Stimulated activated naive CD4-positive, alpha-beta T cell treated with Interleukin-2 at 50 U/mL for 16 hours (primary cell): ENCODE measurements at regions not wholly inside any gene's neighbourhood (a gene's known extent, or its start where the extent isn't known, plus 50 kb on each side); places are given as distances from the start of the nearest gene placed in this dataset.
"Not testable (repeated sequence)": the region's sequence is repeated elsewhere in the genome, so short reads cannot be mapped to it uniquely, and the experiment has no call there.

Experiments
- DNase-seq: peaks from one replicate; lab custom pipeline; 2025; lab: John Stamatoyannopoulos, UW

DNA sequence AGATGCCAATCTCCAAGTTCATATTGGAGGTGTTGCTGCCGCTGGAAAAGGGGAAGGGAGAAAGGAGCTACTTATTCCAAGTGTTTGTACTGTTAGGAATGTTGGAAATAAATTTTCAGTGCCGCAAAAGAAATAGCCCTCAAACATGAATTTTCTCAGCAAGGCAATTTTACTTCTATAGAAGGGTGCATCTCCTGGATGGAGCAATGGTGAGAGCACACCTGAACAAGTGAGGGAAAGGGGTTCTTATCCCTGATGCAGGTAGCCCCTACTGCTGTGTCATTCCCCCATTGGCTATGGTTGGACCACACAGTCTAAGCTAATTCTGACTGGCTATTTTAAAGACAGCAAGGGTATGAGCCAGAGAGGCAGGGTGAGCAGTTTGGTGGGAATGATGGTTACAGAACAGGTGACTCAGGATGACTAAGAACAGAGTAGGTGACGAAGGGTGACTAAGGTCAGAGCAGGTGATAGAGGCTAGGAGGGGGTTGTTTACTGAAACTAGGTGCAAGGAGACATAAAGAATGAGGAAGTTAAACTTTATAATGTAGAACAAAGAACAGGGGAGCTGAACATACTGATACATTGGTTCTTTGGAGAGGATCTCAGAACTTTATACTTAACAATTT lies 503.5 kb downstream of the EDEM1 start:
- DNase-seq = no peak

DNA sequence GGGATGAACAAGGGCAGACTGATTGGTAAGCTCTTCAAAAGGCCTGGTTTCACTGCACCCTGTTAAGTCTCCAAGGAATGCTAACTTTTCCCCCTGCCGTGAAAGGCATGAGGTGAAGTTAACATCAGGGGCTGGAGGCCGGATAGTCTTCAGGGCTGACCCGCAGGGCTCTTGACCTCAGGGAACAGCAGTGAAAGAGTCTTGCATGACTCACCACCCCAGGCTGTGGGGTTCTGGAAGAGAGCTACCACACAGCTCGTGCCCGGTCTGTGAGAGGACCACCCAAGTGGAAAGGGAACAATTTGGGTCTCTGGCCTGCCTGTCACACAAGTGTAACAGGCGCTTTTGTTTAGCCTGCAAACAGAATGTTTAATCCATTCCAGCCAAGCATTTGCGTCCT lies 504.9 kb downstream of the EDEM1 start:
- no peak for DNase-seq

DNA sequence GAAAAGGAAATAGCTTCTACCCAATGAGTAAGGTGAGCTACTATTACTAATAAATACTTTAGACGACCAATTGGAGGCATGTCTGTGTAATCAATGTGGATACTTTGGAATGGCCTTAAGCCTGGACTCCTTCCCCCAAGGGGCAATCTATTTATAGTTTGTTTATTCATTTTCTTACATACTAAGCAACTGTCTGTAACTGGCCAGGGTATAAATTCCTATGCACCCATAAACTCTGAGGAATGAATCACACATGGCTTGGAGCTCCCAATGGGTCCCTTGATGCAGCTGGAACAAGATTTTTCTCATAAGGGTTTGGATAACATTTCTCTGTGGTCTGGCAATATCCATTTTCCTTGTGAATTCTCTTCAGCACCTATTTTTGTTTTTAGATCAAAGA lies 506.8 kb downstream of the EDEM1 start:
- DNase-seq = no peak

DNA sequence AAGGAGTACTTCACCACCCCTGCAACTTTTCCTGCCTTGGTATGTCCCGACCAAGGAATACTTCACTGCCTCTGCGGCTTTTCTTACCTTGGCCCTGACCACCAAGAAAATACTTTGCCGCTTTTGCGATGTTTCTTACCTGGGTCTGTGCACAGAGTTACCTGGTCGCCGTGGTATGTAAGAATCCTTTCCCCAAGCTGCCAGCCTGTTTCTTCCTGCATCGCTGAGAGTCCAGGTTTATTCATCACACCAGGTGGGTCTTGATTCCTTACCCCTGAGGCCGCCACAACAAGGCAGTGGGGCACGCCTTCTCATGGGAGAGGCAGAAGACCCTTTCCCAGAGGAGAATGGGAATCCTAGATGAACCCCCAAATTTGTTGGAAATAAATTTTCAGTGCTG lies 511.3 kb downstream of the EDEM1 start:
- DNase-seq = no peak

DNA sequence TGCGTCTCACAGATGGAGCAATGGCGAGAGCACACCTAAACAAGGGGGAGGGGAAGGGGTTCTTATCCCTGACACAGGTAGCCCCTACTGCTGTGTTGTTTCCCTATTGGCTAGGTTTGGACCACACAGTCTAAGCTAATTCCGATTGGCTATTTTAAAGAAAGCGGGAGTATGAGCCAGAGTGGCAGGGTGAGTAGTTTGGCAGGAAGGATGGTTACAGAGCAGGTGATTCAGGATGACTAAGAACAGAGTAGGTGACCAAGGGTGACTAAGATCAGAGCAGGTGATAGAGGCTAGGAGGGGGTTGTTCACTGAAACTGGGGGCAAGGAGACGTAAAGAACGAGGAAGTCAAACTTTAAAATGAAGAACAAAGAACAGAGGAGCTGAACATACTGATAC lies 511.8 kb downstream of the EDEM1 start:
- DNase-seq = no peak

DNA sequence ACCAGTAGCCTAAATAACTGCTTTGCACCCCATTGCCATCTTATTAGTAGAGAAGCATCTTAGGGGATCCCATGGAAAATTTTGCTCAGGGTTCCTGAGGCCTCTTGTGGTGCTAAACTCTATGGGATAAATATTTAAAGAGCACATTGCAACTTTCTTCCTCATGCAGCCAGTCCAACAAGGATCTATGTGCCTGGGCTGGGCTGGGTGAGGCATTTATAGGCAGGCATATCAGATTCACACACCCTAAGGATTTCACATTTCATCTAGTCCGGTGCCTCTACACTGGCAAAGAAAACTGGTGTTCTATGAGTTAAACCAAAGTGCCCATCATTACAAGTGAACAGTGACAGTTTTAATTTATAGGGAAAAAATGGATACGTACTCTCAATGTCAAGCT lies 512.3 kb downstream of the EDEM1 start:
- no peak for DNase-seq

DNA sequence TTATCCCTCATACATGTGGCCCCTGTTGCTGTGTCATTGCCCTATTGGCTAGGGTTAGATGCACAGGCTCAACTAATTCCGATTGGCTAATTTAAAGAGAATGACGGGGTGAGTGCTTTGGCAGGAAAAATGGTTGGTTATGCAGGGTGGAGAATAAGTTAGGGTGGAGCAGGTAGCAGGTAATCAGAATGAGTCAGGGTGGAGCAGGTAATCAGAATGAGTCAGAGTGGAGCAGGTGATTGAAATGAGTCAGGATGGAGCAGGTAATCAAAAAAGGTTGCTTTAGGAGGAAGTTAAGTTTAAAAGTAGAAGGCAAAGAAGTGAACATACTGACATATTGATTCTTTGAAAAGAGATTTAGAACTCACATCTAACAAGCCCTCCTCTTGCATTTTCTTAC lies 513.5 kb downstream of the EDEM1 start:
- DNase-seq = not testable (repeated sequence)

DNA sequence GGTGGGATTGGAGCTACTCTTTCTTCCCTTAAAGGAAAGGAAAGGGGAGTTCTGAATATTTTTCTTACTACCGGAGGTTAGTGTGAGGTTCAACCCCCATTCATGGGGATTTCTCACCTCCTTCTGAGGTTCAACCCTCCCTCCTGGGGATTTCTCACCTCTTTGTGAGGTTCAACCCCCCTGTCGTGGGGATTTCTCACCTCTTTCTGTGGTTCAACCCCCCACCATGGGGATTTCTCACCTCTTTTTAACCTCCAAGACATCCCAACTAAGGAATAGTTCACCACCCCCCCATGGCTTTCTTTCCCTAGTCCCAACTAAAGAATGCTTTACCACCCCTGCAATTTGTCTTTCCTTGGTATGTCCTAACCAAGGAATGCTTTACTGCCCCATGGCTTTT lies 520.3 kb downstream of the EDEM1 start:
- DNase-seq = no peak

DNA sequence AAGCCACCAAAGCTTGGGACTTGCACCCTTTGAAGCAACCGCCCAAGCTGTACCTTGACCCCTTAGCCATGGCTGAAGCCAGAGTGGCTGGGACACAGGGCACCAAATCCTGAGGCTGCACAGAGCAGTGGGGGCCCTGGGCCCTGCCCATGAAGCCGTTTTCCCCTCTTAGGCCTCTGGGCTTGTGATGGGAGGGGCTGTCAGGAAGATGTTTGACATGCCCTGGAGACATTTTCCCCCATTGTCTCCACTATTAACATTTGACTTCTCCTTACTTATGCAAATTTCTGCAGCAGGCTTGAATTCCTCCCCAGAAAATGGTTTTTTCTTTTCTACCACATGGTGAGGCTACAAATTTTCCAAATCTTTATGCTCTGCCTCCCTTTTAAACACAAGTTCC lies 522.2 kb downstream of the EDEM1 start:
- DNase-seq = no peak

DNA sequence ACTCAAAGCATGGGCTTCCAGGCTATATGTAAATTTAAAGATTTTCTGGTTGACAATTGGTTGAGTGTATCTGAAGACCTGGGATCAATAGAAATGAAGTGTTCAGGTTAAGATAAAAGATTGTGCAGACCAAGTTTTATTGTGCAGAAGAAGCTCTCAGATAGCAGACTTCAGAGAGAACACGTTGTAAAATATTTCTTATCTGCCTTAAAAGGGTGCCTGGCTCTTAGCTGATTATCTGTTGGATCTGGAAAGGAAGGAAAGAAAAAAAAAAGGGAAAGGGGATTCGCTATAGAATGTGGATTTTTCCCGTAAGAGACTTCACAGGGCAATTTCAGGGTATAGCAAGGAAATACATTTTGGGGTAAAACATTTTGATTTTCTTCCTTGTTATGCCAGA lies 523.2 kb downstream of the EDEM1 start:
- no peak for DNase-seq

DNA sequence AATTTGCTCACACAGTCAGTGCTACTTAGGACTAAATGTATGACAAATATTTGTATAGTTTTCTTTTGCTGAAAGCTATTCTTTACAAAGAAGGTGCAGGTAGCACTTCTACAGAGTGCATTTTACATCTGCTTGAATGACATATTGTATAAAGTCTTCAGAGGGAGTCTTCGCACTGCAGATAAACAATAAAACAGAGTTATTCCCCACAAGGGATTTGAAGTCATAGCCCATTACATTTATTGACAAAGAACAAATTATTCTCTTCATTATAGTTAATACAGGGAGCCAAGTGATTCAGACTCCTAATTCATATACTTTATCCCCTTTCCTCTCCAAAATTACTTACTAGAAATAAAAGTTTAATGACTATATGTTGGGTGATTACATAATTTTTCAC lies 529.7 kb downstream of the EDEM1 start:
- DNase-seq = no peak

DNA sequence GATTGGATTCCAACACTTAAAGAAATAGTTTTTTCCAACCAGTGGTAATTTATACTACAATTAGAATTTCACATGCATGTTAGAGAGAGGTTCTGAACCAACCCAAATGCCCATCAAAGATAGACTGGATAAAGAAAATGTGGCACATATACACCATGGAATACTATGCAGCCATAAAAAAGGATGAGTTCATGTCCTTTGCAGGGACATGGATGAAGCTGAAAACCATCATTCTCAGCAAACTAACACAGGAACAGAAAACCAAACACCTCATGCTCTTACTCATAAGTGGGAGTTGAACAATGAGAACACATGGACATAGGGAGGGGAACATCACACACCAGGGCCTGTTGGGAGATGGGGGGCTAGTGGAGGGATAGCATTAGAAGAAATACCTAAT lies 532.2 kb downstream of the EDEM1 start:
- DNase-seq = not testable (repeated sequence)

DNA sequence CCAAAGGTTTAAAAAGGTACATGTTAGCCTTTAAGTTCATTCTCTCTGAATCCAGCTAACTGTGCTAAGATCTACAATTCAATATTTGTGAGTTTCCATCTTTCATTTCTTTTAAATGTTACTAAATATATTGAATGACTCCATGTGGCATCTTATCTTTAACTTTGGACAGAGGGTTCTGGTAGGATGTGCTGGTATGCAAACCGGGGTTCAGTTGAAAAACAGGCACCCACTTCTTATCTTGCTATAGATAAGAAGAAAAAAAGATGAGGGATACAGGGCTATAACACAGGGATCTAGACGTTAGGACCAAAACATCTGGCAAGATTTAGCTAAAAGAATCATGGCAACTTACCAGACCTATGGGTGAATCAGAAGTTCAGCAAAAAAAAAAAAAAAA lies 538.3 kb downstream of the EDEM1 start:
- DNase-seq = no peak

DNA sequence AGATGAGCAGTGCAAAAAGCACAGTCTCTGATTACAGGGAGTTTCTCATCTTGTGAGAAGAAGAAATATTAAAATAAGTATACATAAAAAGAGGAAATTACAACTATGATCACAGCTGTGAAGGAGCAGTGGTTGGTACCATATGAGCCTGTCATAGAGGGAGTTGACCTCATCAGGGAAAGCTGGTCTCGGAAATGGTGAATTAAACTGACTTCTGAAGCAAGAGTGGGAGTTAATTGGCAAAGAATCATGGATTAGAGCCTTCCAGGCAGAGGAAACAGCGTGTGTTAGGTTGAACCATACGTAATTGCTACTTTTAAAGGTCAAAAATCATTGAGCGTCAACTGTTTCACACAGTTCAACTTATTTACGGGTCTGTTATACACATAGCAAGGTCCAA lies 539.1 kb downstream of the EDEM1 start:
- DNase-seq = no peak

DNA sequence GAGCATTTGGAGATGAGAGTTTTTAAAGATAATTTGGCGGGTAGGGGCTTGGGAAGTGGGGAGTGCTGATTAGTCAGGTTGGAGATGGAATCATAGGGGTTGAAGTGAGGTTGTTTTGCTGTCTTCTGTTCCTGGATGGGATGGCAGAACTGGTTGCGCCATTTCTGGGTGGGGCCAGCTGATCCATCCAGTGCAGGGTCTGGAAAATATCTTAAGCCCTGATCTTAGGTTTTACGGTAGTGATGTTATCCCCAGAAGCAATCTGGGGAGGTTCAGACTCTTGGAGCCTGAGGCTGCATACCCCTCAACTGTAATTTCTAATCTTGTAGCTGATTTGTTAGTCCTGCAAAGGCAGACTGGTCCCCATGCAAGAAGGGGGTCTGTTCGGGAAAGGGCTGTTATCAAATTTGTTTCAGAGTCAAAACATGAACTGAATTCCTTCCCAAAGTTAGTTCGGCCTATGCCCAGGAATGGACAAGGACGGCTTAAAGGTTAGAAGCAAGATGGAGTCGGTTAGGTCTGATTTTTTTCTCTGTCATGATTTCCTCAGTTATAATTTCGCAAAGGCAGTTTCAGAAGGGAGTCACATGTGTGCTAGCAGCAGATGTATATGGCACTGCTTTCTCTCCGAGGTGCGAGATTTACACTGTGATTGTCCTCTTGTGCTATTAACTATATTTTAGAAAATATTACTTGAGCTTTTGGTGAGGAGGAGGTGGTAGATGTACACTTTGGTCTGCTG lies 540.4 kb downstream of the EDEM1 start:
- DNase-seq = no peak

DNA sequence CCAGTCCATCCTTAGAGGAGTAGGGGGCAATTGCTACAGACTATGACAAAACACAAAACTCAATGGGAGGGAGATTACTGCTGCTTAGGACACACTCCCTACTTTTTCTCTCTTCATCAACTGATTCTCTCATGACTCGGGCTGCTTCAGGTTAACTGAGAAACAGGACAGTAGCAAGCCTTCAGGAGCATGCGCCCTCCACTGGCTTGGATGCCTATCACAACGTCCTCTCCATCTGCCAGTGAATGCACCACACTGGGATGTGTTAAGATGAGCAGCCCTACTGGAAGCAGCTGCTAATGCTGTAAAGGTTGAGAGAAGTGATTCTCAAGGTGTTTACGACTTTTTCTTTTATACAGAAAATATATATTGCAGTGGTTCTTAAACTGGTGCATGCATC lies 542.3 kb downstream of the EDEM1 start:
- DNase-seq = no peak

DNA sequence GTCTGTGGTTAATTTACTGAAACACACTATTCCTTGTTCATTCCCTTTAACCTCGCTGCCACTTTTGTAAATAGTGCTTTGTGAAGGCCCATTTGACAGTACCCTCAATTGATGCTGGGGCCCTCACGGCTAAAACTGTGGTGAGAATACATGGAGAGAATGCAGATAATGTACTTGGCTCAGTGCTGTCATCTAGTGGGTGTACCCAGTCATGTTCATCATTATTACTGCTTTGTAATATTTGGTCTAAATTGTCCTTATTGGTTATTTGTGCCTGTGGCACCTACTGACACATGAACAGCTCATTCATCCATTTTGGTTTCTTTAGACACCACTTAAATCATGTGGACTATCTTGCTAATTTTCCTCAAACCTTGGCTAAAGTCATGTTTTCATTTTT lies 543.6 kb downstream of the EDEM1 start:
- no peak for DNase-seq

DNA sequence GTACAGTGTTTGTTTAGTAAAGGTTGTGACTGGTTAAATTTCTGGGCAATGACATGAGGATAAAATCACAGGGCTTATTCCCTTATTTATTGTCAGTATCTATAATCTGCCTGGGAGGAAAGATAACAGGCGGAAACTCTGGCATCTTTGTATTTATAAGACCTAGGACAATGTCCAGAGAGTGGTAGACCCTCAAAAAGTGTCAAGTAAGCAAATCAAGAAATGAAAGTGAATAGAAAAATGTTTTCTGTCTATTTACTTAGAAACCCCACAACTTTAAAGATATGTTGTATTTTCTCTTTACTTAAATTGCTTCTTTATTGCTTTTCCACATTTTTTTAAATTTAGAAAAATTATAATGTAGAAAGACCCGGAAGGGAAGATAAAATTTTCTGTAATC lies 544.6 kb downstream of the EDEM1 start:
- DNase-seq = no peak

DNA sequence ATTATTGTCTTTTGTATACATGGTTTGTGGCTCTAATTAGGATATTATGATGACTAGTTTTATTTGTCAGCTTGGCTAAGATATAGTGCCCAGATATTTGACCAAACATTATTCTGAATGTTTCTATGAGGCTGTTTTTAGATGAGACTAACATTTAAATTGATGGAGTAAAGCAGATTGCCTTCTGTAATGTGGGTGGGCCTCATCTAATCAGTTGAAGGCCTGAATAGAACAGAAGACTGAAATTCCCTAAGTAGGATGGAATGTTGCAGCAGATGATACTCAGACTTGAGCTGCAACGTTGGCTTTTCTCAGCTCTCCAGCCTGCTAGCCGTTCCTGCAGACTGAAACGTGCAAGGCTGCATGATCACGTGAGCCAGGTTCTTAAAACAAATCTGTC lies 546.5 kb downstream of the EDEM1 start:
- DNase-seq = no peak

DNA sequence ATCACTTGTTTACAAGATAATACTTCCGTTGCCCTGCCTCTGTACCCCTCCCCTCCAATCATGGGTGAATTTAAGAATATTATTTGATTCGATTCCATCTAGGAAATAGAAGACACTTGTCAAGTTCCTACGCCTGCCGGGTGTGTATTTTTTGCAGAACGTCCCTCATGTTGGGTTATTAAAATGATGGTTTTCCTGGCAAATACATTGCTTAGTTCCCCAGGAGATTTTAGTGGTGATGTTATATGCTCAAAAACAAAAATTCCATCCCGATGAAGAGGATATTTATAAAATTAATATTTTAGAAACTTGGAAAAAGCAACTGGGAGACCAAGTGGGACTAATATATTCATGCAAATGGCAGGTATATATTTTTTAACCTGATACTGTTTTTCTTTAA lies 548.4 kb downstream of the EDEM1 start:
- DNase-seq = no peak

DNA sequence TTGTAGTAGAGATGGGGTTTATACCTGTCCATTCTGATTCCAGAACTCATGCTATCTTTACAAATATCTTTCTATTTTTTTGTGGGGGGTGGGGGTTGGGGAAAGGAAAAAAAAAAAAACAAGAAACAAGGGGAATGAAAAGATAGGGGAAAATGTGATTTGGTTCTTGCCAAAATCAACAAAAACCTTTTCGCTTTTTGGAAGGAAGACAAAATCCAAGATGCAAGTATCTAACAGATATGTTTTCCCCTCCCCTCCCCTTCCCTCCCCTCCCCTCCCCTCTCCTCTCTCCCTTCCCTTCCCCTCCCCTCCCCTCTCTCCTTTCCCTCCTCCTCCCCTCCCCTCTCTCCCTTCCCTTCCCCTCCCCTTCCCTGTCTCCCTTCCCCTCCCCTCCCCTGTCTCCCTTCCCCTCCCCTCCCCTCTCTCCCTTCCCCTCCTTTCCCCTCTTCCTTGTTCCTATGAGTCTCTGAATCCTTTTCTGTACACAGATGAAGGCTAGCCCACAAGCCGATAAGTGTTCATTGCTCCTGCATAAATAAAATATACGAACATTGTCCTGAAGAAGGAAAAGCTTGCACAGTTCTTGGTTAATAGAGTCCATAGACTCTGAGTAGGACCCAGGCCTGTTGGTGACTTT lies 551.9 kb downstream of the EDEM1 start:
- DNase-seq = no peak

DNA sequence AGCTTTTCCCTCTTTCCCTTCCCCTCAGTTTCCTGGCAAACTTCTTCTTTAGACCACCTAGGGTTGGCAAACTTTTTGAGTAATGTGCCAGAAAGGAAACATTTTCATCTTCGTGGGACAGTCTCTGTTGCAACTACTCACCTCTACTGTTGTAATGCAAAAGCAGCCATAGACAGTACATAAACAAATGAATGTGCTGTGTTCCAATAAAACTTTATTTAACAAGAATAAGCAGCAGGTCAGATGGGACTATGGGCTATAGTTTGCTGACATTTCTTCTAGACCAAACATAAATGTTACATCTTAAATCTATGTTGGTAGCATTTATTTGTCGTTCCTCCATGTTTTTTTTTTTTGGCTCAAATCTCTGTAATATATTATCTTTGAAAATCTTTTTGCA lies 552.4 kb downstream of the EDEM1 start:
- no peak for DNase-seq

DNA sequence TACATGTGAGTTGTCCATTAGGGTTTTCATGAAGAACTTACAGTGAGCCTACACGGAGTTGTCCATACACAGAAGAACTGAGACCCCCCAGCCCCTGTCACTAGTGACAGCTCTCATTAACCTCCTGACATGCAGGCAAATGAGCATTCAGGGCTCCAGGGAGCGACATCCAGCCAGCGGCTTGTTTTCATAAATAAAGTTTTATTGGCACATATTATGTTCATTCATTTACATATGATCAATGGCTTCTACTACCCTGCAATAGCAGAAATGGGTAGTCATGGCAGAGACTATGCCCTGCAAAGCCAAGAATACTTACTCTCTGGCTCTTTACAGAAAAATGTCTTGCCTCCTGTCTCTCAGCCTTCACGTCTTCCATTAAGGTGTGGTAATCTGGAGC lies 553.5 kb downstream of the EDEM1 start:
- no peak for DNase-seq

DNA sequence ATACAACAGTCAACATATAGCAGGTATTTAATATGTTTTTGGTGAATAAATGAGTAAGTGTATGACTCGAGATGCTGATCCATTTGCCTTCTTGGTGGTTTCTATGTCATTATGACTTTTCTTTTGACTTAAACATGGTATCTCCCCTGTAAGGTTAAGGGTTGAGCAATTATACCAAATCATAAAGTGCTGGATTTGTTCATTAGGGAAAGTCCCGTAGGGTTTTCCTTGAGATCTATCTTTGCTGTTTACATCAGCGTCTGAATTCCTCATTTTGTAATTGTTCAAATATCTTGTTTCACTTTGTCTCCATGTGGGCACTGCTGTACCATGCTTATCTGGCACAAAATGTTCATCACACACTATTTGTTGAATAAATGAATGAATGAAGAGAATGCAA lies 562.6 kb downstream of the EDEM1 start:
- DNase-seq = no peak
